ENCODE measurements at regions not wholly inside any gene's neighbourhood (a gene's known extent, or its start where the extent isn't known, plus 50 kb on each side); places are given as distances from the start of the nearest gene placed in this dataset.

DNA sequence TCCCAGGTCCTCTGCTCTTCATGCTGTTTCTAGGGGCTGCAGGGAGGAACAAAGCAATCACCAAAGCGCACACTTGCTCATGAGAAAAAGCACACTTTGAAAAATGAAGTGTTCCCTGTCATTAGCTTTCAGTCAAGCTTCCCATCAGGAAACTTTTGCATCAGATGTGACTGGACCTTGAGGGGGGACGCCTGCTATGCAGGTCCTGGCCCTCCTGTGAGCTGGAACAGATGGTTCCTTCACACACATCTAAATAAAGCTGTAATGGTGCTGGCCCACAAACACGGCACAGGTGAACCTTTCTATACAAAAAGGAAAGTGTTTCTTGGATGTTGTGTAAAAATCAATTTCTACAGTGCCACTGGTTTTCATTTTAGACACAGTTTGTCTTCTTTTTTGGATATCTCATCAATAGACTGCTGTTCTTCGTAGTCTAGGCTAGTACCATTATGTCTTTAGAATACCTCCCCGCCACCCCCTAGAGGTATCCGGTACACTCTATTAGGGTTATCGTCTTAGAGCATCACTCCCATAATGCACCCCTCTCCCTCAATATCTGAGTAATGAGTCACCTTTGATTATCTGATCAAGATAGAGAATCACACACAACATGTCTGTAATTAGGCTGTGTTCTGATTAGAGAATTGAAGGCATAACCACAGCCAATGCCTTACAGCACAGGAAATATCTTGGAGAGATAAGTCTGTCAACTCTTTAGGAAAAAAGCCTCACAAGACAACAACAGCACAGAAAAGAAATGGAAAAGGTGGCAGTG is 266.3 kb downstream of the TLR4 start:
- TF ChIP-seq, protein P1, sequence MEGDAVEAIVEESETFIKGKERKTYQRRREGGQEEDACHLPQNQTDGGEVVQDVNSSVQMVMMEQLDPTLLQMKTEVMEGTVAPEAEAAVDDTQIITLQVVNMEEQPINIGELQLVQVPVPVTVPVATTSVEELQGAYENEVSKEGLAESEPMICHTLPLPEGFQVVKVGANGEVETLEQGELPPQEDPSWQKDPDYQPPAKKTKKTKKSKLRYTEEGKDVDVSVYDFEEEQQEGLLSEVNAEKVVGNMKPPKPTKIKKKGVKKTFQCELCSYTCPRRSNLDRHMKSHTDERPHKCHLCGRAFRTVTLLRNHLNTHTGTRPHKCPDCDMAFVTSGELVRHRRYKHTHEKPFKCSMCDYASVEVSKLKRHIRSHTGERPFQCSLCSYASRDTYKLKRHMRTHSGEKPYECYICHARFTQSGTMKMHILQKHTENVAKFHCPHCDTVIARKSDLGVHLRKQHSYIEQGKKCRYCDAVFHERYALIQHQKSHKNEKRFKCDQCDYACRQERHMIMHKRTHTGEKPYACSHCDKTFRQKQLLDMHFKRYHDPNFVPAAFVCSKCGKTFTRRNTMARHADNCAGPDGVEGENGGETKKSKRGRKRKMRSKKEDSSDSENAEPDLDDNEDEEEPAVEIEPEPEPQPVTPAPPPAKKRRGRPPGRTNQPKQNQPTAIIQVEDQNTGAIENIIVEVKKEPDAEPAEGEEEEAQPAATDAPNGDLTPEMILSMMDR (IDR thresholded peaks at IDR 0.05; ENCODE audit: low read depth, low read length, missing control alignments): no peak
- no peak overlapping the region for H3K4me3 ChIP-seq (ENCODE audit: low read depth, low read length)
- DNase-seq (ENCODE audit: low read depth): no peak

DNA sequence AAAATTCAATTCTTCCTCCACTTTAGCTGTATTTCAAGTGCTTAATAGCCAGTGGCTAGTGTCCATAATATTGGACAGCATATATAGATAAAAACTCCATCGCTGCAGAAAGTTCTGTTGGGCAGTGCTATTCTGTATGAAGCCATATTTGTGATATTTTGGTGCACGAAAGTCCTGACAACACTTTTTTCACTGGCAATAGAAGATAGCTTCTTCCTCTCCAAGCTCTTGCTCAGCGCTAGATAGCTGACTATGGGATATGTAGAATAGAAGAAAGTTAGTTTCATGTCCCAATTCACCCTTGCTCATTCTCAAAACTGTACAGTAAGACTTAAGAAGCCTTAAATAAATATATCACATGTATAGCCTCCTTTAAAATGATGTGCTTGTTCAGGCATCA is 269.9 kb downstream of the TLR4 start:
- TF ChIP-seq, protein P1 (IDR thresholded peaks at IDR 0.05; ENCODE audit: low read depth, low read length, missing control alignments): no peak
- no peak for DNase-seq (ENCODE audit: low read depth)
- no peak overlapping the region for H3K4me3 ChIP-seq (ENCODE audit: low read depth, low read length)

DNA sequence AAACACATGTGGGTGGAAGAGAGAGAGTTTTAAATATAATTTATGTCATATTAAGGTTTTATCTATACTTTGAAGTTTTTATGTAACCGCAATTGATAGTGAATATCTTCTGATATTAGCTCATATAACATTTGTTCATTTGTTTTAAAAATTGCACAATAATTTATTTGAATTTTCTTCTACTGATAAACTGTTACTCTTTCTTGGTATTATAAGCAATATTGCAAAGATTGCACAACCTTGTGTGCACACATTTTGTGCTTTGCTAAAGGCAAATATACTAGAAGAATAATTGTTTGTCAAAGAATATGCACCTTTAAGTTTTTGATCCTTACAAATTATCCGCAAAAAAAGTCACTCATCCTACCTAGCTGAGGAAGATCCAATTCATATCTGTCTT is 275.7 kb downstream of the TLR4 start:
- no peak for DNase-seq (ENCODE audit: low read depth)
- H3K4me3 ChIP-seq (ENCODE audit: low read depth, low read length): no peak overlapping the region
- TF ChIP-seq, protein P1 (IDR thresholded peaks at IDR 0.05; ENCODE audit: low read depth, low read length, missing control alignments): no peak

DNA sequence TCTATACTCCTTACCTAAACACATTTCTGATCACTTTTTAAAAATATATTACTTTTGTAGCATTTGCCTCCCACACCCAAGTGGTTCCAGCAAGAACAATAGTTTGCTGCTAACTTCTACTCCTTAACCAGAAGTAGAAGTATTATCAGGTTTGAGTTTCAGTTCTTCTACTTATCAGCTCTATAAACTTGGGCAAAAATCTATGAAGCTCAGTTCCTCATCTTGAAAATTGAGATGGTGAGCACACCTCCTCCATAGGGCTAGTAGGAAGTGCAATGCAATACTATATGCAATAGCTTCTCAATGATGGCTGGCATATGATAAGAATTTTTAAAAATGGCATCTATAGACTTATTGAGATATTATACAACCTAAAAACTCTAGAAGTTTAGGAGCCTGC is 283.7 kb downstream of the TLR4 start:
- DNase-seq (ENCODE audit: low read depth): no peak
- TF ChIP-seq, protein P1 (IDR thresholded peaks at IDR 0.05; ENCODE audit: low read depth, low read length, missing control alignments): no peak
- no peak overlapping the region for H3K4me3 ChIP-seq (ENCODE audit: low read depth, low read length)

DNA sequence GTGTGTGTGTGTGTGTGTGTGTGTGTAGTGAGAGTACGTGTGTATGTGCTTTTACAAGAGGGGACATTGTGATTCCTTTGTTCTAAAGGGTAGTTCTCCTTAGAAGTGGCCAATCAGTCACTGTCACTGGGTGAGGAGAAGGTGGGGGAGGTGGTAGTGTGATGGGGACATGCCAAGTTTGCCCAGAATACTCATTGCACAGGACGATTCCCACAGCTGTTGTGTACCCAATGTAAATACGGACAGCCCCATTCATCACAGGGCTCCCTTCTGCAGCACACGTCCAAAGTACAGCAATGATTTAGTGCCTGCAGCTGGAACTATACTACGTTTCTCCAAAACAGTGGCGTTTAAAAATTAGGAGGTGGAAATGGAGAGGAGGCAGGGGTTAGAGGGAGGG is 287.8 kb downstream of the TLR4 start:
- TF ChIP-seq, protein P1 (IDR thresholded peaks at IDR 0.05; ENCODE audit: low read depth, low read length, missing control alignments): no peak
- no peak for DNase-seq (ENCODE audit: low read depth)
- no peak overlapping the region for H3K4me3 ChIP-seq (ENCODE audit: low read depth, low read length)

DNA sequence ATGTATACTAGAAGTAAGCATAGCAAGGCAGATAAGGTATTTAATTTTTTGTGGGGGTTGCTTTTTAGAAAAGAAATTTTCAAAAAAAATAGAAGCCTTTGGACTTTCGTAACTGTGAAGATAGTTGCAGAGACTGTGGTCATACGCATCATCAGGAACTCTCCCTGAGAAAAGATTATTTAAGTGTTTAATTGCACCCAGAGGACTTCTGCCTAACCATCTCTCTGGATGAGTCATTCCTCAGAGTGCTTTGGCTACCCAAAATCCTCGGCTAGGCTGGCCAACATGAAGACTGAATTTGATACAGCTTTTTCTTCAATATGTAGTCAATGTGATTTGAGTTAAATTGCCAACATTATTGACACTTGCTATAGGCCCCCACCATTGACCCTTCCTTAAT is 296.4 kb downstream of the TLR4 start:
- TF ChIP-seq, protein P1 (IDR thresholded peaks at IDR 0.05; ENCODE audit: low read depth, low read length, missing control alignments): no peak

DNA sequence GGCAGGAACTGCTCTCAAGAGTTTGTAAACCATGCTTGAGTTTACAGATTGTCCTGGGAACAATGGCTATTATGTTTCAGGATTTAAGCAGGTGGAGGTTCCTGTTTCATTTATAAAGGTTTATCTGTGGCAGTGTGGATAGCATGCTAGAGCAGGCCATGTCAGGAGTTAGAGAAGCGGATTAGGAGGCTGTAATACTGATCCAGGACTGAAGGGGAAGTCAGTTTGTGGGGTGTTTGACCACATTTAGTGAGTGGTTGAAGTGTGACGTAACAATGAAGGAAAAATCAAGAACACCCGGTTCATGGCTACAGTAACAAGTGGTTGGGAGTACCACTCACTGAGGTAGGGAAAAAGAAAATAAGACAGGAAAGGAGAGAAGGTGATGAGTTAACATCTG is 299.0 kb downstream of the TLR4 start:
- TF ChIP-seq, protein P1 (IDR thresholded peaks at IDR 0.05; ENCODE audit: low read depth, low read length, missing control alignments): no peak
- H3K4me3 ChIP-seq (ENCODE audit: low read depth, low read length): no peak overlapping the region
- DNase-seq (ENCODE audit: low read depth): no peak

More for the DNA sequence above, 296.4 kb downstream of the TLR4 start:
- no peak overlapping the region for H3K4me3 ChIP-seq (ENCODE audit: low read depth, low read length)
- DNase-seq (ENCODE audit: low read depth): no peak
